Spleen (tissue), 11 donors: ENCODE measurements at regions not wholly inside any gene's neighbourhood (a gene's known extent, or its start where the extent isn't known, plus 50 kb on each side); places are given as distances from the start of the nearest gene placed in this dataset.
"Not testable (repeated sequence)": the region's sequence is repeated elsewhere in the genome, so short reads cannot be mapped to it uniquely, and the experiment has no call there.

ENCODE experiments used
- DNase-seq: peaks from one replicate; pipeline ENCODE4 v3.0.0-alpha.2; 2020
- H3K27ac ChIP-seq, 8 donors: fragments of 200-600 bp; sonication (generic) in 7 of 8; 1 replicate in 4 of 8; 2 replicates in 4 of 8; pipeline versions ENCODE4 v1.5.0 to v1.8.0; 2016 to 2021; ENCODE audit warnings: inconsistent platforms in 4 of 8, mild to moderate bottlenecking in 4 of 8, moderate library complexity in 1 of 8
- H3K27me3 ChIP-seq, 7 donors: fragments of 200-600 bp; sonication (generic) in 6 of 7; replicated peaks in 1 of 7; 1 replicate in 4 of 7; 2 replicates in 3 of 7; pipeline versions ENCODE4 v1.5.0 to v1.8.0; 2016 to 2021; ENCODE audit warnings: inconsistent platforms in 3 of 7, mild to moderate bottlenecking in 1 of 7
- H3K36me3 ChIP-seq, 6 donors: fragments of 200-600 bp; sonication (generic) in 5 of 6; 1 replicate in 4 of 6; 2 replicates in 2 of 6; pipeline versions ENCODE4 v1.5.0 to v1.8.0; 2016 to 2021; ENCODE audit warnings: inconsistent platforms in 2 of 6
- H3K4me1 ChIP-seq, 6 donors: fragments of 200-600 bp; sonication (generic) in 5 of 6; 1 replicate in 3 of 6; 2 replicates in 3 of 6; pipeline versions ENCODE4 v1.5.0 to v1.8.0; 2016 to 2021; ENCODE audit warnings: inconsistent platforms in 3 of 6
- H3K4me3 ChIP-seq, 8 donors: fragments of 200-600 bp; sonication (generic) in 7 of 8; 1 replicate in 4 of 8; 2 replicates in 4 of 8; pipeline versions ENCODE4 v1.5.0 to v1.8.0; 2016 to 2021; ENCODE audit warnings: inconsistent platforms in 4 of 8, mild to moderate bottlenecking in 4 of 8, moderate library complexity in 2 of 8
- H3K9me3 ChIP-seq, 8 donors: fragments of 200-600 bp; sonication (generic) in 7 of 8; 1 replicate in 4 of 8; 2 replicates in 4 of 8; pipeline versions ENCODE4 v1.5.0 to v1.8.0; 2016 to 2021; ENCODE audit warnings: inconsistent platforms in 4 of 8
- POLR2A ChIP-seq, 3 donors: fragments of 450-650 bp; IDR thresholded peaks; one replicate each; pipeline ENCODE4 v1.5.1; 2017; ENCODE audit warnings: antibody characterized with exemption in 3 of 3, mild to moderate bottlenecking in 1 of 3
- POLR2AphosphoS5 ChIP-seq, 3 donors: sonication (generic); formaldehyde crosslinking; IDR thresholded peaks; one replicate each; pipeline ENCODE4 v1.5.1; 2017; ENCODE audit warnings: antibody characterized with exemption in 3 of 3
- WGBS, 5 donors: extraction: QIAGEN DNeasy Blood & Tissue Kit in 3 of 5; methylation state at CpG; one replicate each; pipeline versions ENCODE4 v1.1.5 to v1.1.7; 2013 to 2018; 5-methylcytosine and 5-hydroxymethylcytosine counted together
- intact Hi-C: fragments of 100-400 bp; cut with DNase I; formaldehyde crosslinking; loops from one replicate; pipeline ENCODE4 v1.15.0; 2023; ENCODE audit warnings: low total_unique reads
- TF ChIP-seq, protein P1 (sequence below), 11 experiments: fragments of 200-600 bp in 7 of 11; fragments of 450-650 bp in 4 of 11; sonication (generic) in 4 of 11; IDR thresholded peaks in 8 of 11; conservative IDR thresholded peaks in 3 of 11; 1 replicate in 7 of 11; 2 replicates in 4 of 11; pipeline versions ENCODE4 v1.4.0 to v1.8.0; 2016 to 2021; ENCODE audit warnings: antibody characterized with exemption in 11 of 11, inconsistent platforms in 4 of 11, mild to moderate bottlenecking in 1 of 11
- donor health status: healthy with polysubstance abuse.
- donor health status: DM: no; HTN: no; CAD: no; lungs with moderate emphysema.
- donor health status: DM: no; HTN: no; CAD: no.
- donor health status: Bipolar disorder and iron deficiency.
- donor health status: healthy.
- donor health status: DM: no; HTN: no; CAD: no.
- donor health status: DM: yes; HTN: yes; CAD: no.

DNA sequence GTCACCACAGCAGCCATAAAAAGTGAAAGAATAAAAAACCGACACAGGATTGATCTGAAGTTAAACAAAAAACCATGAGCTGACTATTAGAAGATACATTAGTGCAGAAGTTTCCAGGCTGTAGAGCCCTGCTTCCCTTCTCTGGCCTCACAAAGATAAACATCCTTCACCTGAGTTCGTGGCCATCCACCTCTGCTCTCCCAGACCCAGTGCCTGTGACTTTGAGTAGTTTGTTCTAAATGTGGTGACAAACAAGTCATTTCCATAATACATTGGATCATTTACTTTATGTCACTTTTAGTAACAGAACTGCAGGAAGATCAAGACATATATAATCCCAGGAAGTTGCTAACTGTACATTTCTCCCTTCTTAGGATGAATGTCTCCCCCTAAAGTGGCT is 241.9 kb upstream of the MAP2 start:
- no peak for DNase-seq
- Histone ChIP-seq H3K4me1 (no peaks in the 10 kb centered on the region), H3K27ac (no peak overlapping the region), H3K27me3 (no peaks in the 10 kb centered on the region), H3K4me3 (no peak overlapping the region), H3K36me3 (no peaks in the 10 kb centered on the region), H3K9me3 (peaks cover 0 to 6% (median 0%) of the 10 kb centered on the region in 8 donors)
- intact Hi-C loops: no loop called here
- TF ChIP-seq, protein P1, sequence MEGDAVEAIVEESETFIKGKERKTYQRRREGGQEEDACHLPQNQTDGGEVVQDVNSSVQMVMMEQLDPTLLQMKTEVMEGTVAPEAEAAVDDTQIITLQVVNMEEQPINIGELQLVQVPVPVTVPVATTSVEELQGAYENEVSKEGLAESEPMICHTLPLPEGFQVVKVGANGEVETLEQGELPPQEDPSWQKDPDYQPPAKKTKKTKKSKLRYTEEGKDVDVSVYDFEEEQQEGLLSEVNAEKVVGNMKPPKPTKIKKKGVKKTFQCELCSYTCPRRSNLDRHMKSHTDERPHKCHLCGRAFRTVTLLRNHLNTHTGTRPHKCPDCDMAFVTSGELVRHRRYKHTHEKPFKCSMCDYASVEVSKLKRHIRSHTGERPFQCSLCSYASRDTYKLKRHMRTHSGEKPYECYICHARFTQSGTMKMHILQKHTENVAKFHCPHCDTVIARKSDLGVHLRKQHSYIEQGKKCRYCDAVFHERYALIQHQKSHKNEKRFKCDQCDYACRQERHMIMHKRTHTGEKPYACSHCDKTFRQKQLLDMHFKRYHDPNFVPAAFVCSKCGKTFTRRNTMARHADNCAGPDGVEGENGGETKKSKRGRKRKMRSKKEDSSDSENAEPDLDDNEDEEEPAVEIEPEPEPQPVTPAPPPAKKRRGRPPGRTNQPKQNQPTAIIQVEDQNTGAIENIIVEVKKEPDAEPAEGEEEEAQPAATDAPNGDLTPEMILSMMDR (IDR thresholded peaks at IDR 0.05 in 8 of 11, conservative IDR thresholded peaks at IDR 0.05 in 3 of 11): no peak
- TF ChIP-seq POLR2A (IDR thresholded peaks at IDR 0.05) (no peak), POLR2AphosphoS5 (IDR thresholded peaks at IDR 0.05) (no peak)
- WGBS, 5 donors: 22 to 43% (median 27%) methylated on average over 2 of the region's 2 CpGs

DNA sequence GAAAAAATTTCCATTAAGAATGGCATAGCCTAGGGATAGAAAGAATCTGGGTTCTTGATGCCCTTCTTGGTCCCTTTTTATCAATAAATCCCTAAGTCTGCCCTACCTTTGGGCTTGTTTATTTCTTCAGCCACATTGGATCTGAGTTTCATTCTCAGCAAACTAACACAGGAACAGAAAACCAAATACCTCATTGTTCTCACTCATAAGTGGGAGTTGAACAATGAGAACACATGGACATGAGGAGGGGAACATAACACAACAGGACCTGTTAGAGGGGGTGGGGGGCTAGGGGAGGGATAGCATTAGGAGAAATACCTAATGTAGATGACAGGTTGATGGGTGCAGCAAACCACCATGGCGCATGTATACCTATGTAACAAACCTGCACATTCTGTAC is 237.0 kb upstream of the MAP2 start:
- H3K9me3 ChIP-seq, DNase-seq, H3K4me3 ChIP-seq, H3K27ac ChIP-seq, H3K36me3 ChIP-seq, H3K27me3 ChIP-seq, H3K4me1 ChIP-seq, intact Hi-C loops: not testable (repeated sequence)
- 79 to 100% (median 92%) methylated on average over 1 of the region's 1 CpG for WGBS, 5 donors

GRCh38 chr2:209189893-209190292 is 234.0 kb upstream of the MAP2 start:
- no peak for DNase-seq
- intact Hi-C loops: no loop called here
- Histone ChIP-seq H3K4me3 (no peak overlapping the region), H3K27ac (no peak overlapping the region), H3K9me3 (no peaks in the 10 kb centered on the region), H3K4me1 (no peaks in the 10 kb centered on the region), H3K27me3 (no peaks in the 10 kb centered on the region), H3K36me3 (no peaks in the 10 kb centered on the region)
- 60 to 79% (median 64%) methylated on average over 1 of the region's 1 CpG for WGBS, 5 donors
- TF ChIP-seq POLR2A (IDR thresholded peaks at IDR 0.05): no peak
- TF ChIP-seq, protein P1 (IDR thresholded peaks at IDR 0.05 in 8 of 11, conservative IDR thresholded peaks at IDR 0.05 in 3 of 11): no peak
- no peak for TF ChIP-seq POLR2AphosphoS5 (IDR thresholded peaks at IDR 0.05)

GRCh38 chr2:209191139-209191538 is 232.7 kb upstream of the MAP2 start:
- intact Hi-C loops: no loop called here
- Histone ChIP-seq H3K9me3 (no peaks in the 10 kb centered on the region), H3K36me3 (no peaks in the 10 kb centered on the region), H3K27me3 (no peaks in the 10 kb centered on the region), H3K27ac (no peak overlapping the region), H3K4me3 (no peak overlapping the region), H3K4me1 (no peaks in the 10 kb centered on the region)
- TF ChIP-seq POLR2AphosphoS5 (IDR thresholded peaks at IDR 0.05) (no peak), POLR2A (IDR thresholded peaks at IDR 0.05) (no peak)
- TF ChIP-seq, protein P1 (IDR thresholded peaks at IDR 0.05 in 8 of 11, conservative IDR thresholded peaks at IDR 0.05 in 3 of 11): no peak
- no peak for DNase-seq

GRCh38 chr2:209194717-209195116 is 229.1 kb upstream of the MAP2 start:
- Histone ChIP-seq H3K27me3 (no peaks in the 10 kb centered on the region), H3K27ac (no peak overlapping the region), H3K4me3 (no peak overlapping the region), H3K36me3 (no peaks in the 10 kb centered on the region), H3K4me1 (no peaks in the 10 kb centered on the region), H3K9me3 (peaks cover 0 to 9% (median 4%) of the 10 kb centered on the region in 8 donors)
- intact Hi-C loops: no loop called here
- 64 to 84% (median 73%) methylated on average over 2 of the region's 2 CpGs for WGBS, 5 donors
- TF ChIP-seq POLR2AphosphoS5 (IDR thresholded peaks at IDR 0.05) (no peak), POLR2A (IDR thresholded peaks at IDR 0.05) (no peak)
- TF ChIP-seq, protein P1 (IDR thresholded peaks at IDR 0.05 in 8 of 11, conservative IDR thresholded peaks at IDR 0.05 in 3 of 11): no peak
- no peak for DNase-seq
